GM21825 (cell line): ENCODE measurements at regions not wholly inside any gene's neighbourhood (a gene's known extent, or its start where the extent isn't known, plus 50 kb on each side); places are given as distances from the start of the nearest gene placed in this dataset.

Experiments
- ATAC-seq: cut with Tn5 transposase; IDR thresholded peaks from one replicate; pipeline ENCODE4 v1.9.1; 2021; ENCODE audit warnings: mild to moderate bottlenecking, moderate library complexity; ENCODE audit not compliant: unreplicated experiment

GRCh38 chr12:40172879-40173278, 51.9 kb upstream of the LRRK2 start:
- no peak for ATAC-seq

- ATAC-seq = no peak
Measured at GRCh38 chr12:40171501-40171900, 53.3 kb upstream of the LRRK2 start.

- no peak for ATAC-seq
Measured at GRCh38 chr12:40171066-40171465, 53.7 kb upstream of the LRRK2 start.

- ATAC-seq = no peak
Measured at GRCh38 chr12:40170593-40170992, 54.2 kb upstream of the LRRK2 start.

- ATAC-seq = peak; percentile 94
Measured at GRCh38 chr12:40168868-40169267, 55.9 kb upstream of the LRRK2 start.

- ATAC-seq = peak; percentile 20
Measured at GRCh38 chr12:40168419-40168818, 56.4 kb upstream of the LRRK2 start.

- peak; percentile 54 for ATAC-seq
Measured at GRCh38 chr12:40168001-40168400, 56.8 kb upstream of the LRRK2 start.

- ATAC-seq = no peak
Measured at GRCh38 chr12:40165179-40165578, 59.3 kb upstream of the SLC2A13 start.

GRCh38 chr12:40164034-40164433, 58.2 kb upstream of the SLC2A13 start:
- ATAC-seq = no peak

- ATAC-seq = no peak
Measured at GRCh38 chr12:40162033-40162432, 56.2 kb upstream of the SLC2A13 start.

GRCh38 chr12:40158592-40159111, 52.8 kb upstream of the SLC2A13 start:
- no peak for ATAC-seq

- no peak for ATAC-seq
Measured at GRCh38 chr12:40157336-40157735, 51.5 kb upstream of the SLC2A13 start.

GRCh38 chr12:40156021-40156764, 50.3 kb upstream of the SLC2A13 start:
- no peak for ATAC-seq
